ENCODE measurements at regions not wholly inside any gene's neighbourhood (a gene's known extent, or its start where the extent isn't known, plus 50 kb on each side); places are given as distances from the start of the nearest gene placed in this dataset.

GRCh38 chr16:60815033-60815432 is 1221.2 kb downstream of the CDH8 start:
- TF ChIP-seq POLR2A (IDR thresholded peaks at IDR 0.05) (no peak), POLR2AphosphoS5 (IDR thresholded peaks at IDR 0.05) (no peak)
- TF ChIP-seq, protein P1, sequence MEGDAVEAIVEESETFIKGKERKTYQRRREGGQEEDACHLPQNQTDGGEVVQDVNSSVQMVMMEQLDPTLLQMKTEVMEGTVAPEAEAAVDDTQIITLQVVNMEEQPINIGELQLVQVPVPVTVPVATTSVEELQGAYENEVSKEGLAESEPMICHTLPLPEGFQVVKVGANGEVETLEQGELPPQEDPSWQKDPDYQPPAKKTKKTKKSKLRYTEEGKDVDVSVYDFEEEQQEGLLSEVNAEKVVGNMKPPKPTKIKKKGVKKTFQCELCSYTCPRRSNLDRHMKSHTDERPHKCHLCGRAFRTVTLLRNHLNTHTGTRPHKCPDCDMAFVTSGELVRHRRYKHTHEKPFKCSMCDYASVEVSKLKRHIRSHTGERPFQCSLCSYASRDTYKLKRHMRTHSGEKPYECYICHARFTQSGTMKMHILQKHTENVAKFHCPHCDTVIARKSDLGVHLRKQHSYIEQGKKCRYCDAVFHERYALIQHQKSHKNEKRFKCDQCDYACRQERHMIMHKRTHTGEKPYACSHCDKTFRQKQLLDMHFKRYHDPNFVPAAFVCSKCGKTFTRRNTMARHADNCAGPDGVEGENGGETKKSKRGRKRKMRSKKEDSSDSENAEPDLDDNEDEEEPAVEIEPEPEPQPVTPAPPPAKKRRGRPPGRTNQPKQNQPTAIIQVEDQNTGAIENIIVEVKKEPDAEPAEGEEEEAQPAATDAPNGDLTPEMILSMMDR (IDR thresholded peaks at IDR 0.05) = no peak
